GM19372 (cell line): ENCODE measurements at regions not wholly inside any gene's neighbourhood (a gene's known extent, or its start where the extent isn't known, plus 50 kb on each side); places are given as distances from the start of the nearest gene placed in this dataset.

ENCODE experiments used
- ATAC-seq: cut with Tn5 transposase; IDR thresholded peaks from one replicate; pipeline ENCODE4 v1.9.1; 2021; ENCODE audit warnings: mild to moderate bottlenecking, low read depth, moderate library complexity; ENCODE audit not compliant: unreplicated experiment

DNA sequence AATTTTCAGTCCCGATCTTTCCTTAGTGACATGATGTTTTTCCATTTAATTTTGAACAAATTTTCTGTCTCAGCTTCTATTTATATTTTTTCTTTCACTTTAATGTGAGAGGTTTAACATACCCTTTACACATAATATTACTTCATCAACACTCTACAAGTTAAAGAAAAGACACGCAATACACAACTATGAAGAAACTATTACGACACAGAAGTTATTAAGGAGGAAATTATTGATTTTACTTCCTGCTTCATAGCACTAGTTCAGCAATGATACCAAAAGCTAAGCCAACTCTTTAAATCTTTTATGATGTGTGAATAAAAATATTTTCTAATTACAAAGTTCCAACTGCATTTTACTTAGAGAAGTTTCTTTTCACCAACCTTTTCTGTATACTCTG is 432.3 kb upstream of the DAB2 start:
- ATAC-seq, result no peak

DNA sequence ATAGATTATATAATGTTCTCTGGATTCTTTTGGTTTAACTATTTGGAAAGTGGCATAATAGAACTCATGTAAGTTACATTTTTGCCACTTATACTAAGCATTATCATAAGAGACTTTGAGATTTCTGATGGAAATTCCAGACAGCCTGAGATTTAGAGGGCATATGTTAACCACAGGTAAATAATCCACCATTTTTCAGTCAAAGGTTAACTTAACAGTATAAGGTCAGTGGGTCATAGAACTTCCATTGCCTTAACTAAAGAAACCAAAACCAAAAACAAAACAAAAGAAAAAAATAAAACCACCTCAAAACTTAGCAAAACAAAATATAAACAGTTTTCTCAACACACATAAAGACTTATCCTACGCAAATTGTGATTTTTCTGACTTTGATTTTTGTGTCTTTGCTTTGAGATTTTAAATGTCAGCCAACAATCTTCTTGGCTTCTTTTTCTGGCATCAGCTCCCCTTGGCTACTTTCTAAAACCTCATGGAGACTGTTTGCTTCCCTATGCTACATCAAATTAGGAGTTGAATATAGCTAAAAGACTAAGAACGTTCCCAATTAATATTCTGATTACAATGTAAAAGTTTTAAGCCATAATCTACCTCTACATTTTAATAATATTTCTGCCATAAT is 430.1 kb upstream of the DAB2 start:
- no peak for ATAC-seq

DNA sequence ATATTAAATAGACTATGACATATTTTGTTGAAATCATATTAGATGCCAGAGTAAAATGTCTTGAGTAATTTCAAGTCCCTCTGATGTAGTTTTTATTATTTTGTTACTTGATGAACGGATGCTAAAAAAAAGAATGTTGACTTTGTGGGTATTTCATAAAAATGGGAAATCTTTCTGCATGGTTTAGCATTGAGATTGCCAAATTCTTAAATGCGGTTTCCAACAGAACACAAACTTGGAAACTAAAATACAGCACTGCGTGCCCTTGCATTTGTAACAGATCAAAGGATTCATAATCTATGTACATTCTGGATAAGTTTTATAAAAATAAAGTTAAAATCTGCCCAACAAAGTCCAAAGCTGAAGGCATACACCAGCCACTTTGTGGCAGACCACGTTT is 425.5 kb upstream of the DAB2 start:
- no peak for ATAC-seq

DNA sequence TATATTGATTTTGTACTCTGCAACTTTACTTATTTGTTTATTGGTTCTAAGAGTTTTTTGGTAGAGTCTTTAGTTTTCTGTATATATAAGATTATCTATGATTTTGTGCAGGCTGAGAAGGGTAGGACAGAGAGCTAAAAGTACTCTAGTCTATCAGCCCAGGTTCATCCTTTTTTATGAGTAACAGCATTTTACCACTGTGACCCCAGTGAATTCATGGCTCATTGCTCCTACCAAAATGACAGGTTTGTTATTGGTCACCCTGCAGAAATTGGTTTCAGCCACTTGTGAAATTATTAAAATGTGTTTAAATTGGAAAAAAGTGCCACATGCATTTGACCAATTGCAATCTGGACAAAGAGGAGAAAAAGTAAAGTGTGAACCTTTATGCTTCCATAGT is 421.4 kb upstream of the DAB2 start:
- no peak for ATAC-seq

DNA sequence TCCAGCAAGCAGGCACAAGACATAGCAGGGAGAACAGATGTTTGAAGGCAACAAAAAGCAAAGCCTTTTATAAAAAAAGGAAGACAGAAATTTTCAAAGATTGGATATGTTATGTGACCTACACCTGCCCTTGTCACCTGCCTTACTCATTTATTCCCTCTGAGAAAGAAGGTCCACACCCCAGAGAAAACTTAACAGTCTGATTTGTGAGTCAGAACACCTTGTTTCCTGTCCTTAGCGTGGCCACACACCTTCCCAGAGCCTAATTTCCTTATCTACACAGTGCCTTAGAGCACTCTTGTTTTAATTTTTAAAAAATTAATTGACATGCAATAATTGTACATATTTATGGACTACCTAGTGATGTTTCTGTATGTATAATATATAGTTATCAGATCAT is 419.0 kb upstream of the DAB2 start:
- no peak for ATAC-seq

DNA sequence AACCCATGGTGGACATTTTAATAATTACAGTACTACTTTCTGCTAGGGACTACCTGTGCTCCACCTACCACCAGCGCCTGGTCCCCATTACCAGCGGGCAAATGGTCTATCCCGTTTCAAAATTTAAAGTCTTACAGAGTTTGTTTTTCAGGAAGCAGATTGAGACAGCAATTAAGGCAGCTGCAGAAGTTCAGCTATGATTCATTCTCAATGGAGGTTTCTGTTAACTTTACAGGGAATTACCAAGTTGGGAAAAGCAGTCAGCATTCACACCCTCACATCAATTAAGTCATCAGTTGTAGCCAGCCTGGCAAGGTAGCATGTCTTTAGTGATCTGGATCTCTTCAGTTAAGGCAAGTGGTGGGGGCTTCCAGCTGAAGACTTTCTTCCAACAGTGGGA is 410.6 kb upstream of the DAB2 start:
- no peak for ATAC-seq

DNA sequence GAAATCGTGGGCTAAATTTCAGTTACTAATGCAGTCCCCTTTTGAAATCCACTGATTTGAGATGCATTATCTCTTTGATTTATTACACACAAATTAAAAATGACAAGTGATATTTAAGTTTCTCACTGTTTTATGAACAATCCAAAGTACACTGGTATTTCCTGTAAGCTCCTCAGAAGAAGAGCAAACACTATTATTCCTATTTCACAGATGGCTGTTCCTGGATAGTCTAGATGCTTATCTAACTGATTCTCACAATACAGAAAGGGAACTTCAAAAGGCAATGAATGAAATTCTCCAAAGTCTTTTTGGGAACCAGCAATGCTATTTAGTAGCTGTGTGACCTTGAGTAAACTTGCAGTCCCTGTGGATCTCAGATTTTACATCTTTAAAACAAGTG is 404.7 kb upstream of the DAB2 start:
- no peak for ATAC-seq

DNA sequence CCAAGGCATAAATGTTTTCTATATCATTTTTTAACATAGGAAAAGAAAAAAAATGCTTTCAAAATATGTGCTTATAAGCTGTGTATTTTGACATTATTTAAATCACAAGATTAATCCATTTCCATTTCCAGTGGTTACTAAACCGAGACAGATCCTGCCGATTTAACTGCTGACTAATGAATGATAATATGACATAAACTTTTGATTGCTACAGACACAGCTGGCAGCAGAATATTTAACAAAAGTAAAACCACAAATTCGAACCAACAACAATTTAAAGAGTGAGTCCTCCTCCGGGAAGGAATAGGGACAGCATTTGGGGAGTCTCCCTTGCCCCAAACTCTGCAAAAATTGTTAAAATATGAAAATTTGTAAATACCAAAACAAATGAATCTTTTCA is 401.3 kb upstream of the DAB2 start:
- no peak for ATAC-seq

DNA sequence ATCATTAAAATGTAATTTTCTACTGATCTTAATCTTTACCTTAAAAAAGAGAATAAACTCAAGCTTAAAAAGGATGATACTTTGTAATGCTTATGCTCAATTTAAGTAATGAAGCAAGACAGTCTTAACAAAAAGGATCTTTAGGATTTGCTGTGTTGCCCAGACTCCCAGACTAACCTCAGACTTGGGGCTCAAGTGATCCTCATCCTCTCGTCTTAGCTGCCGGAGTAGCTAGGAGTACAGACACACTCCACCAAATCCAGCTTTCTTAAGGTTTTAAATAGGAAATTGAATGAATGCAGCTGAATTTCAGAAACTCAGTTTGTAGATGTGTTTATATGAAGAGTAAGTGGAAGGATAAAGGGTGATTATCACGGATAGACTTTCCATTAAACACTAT is 400.5 kb upstream of the DAB2 start:
- no peak for ATAC-seq

DNA sequence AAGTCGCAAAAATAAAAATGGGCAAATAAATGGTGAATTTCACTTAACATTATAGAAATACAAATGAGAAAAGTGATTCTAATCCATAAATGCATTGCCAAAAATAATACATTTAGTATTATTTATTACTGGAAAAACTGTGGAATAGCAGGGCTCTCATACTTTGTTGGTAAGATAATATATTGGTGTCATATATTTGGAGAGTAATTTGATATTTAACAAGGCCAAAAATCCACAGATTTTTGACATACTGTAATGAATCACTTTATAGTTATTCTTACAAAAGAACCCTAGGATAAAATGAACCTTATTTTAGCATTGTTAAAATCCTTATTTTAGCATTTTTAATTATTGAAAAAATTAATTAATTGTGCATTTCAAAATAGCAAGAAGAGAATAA is 397.2 kb upstream of the DAB2 start:
- ATAC-seq, result no peak

DNA sequence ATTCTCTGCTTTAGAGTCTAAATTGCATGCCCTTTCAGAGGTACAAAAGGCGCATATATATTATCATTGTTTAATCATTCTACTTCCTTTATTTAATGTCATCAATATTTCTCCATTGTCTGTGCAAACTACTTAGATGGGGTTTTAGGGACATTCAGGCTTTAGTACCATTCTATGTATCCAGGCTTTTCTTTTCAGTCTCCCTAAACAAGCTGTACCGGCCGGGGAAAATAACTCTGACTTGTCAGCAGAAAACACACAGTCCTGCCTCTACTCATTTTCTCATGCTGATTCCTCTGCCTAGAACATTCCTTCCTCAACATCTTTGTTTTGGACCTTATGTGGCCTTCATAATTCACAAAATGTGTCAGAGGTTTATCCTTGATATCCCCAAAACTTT is 392.1 kb upstream of the DAB2 start:
- no peak for ATAC-seq

DNA sequence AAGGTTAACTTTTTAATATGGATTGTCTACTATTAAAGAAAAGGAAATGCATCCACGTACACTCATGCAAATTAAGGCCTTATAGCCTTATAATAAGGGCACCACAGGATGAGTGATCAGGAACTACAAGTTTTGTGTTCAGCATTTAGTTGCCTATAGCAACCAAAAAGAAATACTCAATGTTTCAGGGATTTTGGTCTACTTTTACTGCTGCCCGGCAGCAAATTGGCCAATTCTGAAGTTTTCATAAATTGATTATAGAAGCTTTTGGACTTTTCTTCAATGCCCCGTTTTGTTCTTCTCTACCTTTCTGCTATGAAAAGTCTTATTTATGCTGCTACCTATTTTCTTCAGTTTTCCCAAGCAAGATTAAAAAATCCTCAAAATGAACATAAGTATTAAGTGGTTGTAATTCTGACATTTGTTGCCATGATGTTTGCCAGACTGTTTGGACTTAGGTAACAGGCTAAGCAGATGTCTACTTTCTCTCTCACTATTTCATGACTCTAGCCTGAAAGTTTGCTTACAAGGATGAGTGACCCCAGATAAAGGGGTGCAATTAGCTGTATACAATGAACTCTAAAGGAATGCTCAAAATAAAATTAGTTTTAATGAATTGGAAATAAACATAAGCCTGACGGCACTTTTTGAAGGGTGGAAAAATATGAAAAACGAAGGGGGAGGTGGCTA is 391.5 kb upstream of the DAB2 start:
- no peak for ATAC-seq

DNA sequence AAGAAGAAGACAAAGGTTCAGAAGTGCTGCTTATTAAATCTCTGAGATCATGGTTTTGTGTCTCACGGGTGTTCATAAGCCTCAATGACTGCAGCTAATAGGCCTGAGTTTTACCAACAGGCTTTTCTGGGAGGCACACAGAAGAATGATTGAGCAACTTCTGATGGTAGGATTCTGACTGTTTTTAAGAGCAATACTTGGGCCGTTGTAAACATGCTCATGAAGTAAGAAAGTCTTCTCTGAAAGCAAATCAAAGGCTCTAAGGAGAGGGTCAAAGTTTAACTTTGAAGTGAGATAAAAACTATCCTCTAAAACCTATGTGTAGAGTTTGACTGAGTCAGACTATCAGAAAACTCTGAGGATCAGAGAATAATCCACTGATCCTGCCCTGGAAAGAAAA is 390.9 kb upstream of the DAB2 start:
- no peak for ATAC-seq

DNA sequence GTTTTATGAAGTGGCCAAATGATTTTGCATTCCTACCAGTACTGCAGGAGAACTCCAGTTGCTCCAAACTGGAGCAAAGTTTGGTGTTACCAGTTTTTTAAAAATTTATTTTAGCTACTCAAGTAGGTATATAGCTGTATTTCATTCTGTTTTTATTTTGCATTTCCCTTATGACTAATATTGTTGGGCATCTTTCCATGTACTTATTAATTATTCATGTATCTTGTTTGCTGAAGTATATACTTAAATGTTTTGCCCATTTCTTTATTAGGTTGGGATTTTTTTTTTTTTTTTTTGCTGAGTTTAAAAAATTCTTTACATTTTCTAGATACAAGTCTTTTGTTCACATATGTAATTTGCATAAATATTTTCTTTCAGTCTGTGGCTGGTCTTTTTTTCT is 386.6 kb upstream of the DAB2 start:
- no peak for ATAC-seq

DNA sequence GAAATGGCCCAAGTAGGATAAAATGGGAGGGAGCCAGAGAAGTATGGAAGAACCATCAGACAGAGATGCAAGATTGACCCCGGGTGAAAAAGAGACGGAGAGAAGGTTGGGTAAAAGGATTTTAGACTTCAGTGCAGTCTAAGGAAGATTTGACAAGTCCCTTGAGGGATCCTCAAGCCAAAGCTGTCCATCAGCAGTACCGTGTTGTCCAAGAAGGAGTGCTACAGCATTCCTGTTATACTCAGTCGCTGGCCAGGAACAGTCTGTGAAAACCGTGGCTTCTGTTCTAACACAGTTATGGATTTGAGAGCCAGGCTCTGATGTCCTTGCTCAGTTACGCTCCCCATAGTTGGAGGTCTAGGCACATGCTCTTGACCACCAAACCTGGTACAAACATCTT is 383.9 kb upstream of the DAB2 start:
- ATAC-seq, result no peak

DNA sequence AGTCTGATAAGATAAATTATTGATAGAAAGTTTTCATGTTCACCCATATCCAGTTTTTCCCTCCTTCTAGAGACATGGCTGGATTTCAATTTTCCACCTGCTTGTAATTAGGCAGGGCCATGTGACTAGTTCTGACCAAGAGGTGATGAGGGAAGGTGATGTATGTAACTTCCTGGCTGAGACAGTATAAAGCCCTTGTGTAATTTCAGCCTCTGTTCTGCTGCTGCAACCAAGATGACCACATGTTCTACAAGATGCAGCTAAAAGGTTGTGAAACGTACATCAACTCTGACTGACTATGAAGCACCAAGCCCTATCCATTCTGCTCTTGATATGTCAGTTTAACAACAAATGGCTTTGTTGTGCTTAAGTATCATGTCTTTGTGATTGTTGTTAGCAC is 376.5 kb upstream of the DAB2 start:
- no peak for ATAC-seq

DNA sequence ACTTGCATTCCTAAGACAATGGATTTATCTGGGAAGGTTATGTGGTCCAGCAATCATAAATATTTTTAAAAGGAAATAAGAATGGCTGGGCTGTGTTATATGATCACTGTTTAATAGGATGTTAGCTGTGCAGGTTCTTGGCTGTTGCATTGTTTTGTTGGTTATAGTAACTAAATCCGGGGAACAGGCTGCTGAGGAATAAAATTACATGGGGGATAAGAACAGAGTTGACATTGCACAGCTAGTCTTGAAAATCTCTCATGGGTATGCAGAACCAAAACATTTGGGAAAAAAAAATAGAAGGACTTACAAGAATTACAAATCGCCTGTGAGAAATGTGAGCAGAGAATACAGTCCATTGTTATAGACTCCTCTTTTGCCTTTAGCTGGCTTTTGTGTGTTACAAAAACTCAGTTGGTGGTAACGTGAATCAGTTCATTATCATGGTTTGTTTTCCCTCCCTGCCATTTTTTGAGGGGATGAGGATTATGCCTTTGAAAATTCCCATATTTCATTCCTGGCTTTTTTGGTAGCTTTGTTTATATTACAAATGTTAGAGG is 375.3 kb upstream of the DAB2 start:
- no peak for ATAC-seq

DNA sequence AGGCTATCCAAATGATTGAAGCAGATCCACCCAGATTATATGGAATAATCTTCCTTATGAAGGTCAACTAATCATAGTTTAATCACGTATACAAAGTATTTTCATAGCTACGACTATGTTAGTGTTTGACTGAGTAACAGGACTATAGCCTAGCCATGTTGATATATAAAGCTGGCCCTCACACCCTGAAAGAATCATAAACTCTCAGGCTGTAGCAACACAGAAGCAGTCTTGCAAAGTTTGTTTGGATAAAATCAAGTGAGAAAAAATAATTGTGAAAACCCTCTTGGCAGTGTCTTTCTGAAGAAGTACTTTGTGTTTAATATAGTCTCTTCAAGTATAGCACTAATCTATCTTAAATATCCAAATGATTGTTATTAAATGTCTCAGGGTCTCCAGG is 374.5 kb upstream of the DAB2 start:
- ATAC-seq, result no peak

DNA sequence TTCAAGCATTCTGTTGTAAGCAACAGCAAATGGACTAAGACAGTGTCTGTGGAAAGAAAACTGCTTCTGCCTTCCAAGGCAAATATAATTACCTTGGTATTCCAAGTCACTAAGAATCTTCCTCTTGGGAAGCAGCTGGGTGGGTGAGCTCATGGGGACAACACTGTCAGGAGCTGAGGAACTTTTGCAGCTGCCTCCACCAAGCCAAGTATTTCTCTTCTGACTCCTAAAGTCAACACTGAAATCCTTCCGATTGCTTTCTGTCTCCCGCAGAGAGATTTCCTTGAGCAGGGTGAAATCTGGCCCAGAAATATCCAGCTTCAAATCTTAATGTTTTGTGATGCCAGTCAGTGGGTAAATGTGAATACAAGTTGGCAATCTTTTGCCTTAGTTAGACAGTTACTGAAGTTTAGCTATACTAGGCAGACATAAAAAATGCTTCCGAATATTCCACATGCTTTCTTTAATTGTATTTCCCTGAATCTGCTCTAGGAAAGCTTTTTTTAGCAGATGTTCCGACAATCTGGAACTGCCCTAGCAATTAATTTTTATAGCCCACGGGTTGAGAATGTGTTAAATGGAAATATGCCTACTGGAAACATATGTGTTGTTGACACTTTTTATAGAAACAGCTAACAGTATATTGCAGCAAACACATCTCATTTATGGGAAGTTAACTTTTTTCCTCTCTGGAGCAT is 369.9 kb upstream of the DAB2 start:
- ATAC-seq, result no peak

DNA sequence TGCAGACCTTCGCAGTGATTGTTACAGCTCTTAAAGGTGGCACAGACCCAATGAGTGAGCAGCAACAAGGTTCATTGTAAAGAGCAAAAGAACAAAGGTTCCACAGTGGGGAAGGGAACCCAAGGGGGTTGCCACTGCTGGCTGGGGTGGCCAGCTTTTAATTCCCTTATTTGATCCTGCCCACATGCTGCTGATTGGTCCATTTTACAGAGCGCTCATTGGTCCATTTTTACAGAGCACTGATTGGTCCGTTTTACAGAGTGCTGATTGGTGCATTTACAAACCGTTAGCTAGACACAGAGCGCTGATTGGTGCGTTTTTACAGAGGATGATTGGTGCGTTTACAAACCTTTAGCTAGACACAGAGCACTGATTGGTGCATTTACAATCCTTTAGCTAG is 360.6 kb upstream of the DAB2 start:
- ATAC-seq, result no peak

DNA sequence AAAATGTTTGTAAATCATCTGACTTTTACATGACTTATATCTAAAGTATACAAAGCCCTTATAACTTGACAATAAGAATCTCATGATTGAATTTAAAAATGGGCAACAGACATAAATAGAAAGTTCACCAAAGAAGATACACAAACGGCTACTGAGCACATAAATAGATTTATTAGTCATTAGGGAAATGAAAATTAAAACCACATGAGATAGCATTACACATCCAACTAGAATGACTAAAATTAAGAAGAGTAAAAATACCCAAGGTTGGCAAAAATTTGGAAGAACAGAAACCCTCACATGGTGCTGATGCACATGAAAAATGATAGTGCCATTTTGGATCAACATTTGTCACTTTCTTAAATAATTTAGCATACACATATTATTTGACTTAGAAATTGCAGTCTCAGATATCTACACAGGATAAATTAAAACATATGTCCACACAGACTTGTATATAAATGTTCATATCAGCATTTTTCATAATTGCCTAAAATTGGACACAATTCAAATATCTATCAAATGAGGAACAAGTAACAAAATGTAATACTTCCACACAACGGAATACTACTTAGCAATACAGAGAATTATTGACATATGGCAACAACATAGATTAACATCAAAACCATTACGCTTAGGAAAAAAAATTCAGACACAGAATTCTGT is 359.1 kb upstream of the DAB2 start:
- no peak for ATAC-seq
